HG02610 (cell line): ENCODE measurements at regions not wholly inside any gene's neighbourhood (a gene's known extent, or its start where the extent isn't known, plus 50 kb on each side); places are given as distances from the start of the nearest gene placed in this dataset.

ENCODE experiments used
- ATAC-seq: cut with Tn5 transposase; IDR thresholded peaks from one replicate; pipeline ENCODE4 v1.9.1; 2021; ENCODE audit warnings: mild to moderate bottlenecking, moderate library complexity; ENCODE audit not compliant: unreplicated experiment

DNA sequence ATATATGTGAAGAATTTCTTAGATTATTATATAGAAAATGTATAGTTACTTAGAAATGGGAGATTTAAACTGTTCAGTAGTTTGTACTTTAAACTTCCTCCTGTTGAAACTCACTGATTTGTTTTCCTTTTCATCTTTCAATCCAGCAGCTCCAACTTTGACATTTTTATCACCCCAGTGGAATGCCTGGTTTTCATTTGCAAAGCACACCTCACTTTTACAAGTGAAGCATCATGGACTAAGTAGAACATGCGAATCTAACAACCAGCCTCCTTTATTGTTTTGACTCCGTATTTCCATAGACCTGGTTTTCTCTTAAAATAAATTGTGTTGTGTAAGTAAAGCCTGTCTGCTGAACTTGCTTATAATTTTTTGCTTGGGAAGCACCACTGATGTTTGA, 97.8 kb upstream of the ROBO2 start:
- no peak for ATAC-seq

DNA sequence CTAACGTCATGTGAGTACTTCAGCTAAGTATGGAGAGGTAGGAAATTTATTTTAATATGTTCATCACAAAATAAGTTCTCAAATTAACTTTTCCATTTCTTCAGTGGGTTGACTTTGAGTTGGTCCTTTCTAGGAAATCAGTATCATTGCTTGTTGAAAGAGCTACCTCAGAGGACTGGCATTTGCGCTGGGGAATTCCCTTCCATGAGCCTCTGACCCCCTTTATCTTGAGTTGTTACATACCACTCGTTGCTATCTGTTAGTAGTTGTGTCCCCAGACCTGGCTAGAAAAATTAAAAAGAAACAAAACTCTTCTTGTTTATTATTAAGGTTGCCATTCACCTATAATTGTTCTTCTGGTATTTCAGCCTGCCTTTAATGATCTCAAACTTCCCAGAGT, 96.8 kb upstream of the ROBO2 start:
- ATAC-seq, result no peak

DNA sequence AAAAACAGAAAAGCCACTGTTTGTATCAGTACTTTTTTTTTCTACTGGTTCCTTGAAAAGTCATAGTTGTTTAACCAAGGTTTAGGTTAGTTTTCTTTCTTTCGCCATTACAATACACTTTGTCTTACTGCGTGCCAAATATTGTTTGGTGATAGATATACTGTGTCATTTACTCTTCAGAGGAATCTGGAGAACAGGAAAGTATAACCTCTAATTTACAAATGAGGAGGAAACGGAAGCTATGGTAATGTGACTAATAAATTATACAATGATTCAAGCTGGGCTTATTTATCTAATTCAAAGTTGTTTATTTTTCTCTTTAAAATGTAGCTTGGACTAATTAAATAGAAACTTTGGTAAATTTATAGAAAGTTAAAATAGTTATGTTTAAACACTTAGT, 96.2 kb upstream of the ROBO2 start:
- no peak for ATAC-seq

DNA sequence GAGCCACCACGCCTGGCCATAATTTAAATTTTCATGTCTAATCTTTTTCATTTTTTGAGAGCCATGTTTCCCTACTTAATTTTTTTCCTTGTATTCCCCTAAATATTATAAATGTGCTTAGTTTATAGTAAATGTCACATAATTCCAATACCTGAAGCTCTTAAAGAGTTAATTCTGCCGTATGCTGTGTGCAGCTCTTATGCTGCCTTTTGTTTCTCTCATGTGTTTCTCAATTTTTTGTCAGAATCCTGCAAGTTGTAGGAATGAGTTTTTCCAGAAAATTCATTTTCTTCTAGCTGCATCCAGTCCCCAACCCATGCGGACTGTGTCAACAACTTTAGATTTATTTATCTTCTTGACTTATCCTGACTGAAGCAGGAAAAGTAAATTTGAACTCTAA, 90.9 kb upstream of the ROBO2 start:
- ATAC-seq, result no peak

DNA sequence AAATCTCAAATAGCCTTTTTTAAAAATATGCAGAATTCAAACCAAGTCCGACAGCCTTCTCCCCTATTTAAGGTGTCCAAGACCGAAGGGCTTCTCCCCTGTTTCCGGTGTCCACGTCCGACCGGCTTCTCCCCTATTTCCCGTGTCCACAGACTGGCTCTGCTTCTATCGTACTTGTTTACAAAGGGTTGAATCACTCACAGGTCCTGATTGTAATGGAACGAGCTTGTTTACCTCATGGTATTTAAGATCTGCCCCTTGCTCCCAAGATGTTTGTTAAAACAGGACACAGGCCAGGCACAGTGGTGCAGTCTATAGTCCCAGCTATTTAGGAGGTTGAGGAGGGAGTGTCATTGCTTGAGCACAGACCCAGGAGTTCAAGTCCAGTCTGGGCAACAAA, 90.4 kb upstream of the ROBO2 start:
- no peak for ATAC-seq

DNA sequence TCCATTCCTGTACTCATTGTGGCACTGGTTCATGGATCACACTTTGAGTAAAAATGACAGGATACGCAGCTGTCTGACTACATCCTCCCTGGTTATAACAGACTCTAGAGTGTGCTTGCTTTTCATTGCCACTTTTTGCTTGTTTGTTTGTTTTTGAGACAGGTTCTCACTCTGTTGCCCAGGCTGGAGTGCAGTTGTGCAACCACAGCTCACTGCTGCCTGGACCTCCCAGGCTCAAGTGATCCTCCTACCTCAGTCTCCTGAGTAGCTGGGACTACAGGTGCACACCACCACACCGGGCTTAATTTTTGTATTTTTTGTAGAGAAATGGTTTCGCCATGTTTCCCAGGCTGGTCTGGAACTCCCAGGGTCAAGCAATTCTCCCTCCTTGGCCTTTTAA, 89.3 kb upstream of the ROBO2 start:
- ATAC-seq, result no peak

DNA sequence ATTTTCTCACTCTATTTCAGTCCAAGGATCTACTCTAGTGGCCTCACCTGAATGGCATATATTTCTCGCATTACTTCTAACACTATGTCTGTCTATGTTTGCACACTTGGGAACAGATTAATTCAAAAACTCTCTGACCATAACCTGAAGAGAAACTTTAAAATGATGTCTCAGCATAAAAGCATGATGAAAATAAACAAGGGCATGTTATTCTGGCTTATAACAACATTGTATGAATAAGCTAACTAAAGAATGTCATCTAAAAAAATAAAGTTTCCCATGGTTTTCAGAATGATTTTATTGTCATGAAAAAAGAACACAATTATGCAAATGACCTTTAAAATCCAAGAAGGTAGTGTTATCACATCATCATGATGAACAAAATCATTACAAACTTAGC, 85.5 kb upstream of the ROBO2 start:
- no peak for ATAC-seq

DNA sequence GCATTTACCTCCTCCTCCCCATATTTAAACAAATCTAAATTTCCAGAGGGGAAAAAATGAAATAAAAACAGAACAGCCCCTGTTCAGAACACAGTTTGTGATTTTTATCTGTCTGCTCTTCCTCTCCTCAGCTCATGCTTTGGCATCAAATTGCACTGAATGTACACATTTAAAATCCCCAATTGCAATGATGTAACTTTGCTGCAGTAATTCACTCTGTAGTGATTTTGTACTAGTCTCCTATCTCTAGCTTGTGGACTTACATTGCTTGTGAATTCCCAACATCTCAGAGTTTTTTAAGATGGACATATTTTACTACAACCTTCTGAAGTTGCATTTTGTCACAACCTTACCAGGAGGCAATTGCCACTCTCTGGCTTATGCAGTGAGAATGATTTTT, 81.6 kb upstream of the ROBO2 start:
- no peak for ATAC-seq

DNA sequence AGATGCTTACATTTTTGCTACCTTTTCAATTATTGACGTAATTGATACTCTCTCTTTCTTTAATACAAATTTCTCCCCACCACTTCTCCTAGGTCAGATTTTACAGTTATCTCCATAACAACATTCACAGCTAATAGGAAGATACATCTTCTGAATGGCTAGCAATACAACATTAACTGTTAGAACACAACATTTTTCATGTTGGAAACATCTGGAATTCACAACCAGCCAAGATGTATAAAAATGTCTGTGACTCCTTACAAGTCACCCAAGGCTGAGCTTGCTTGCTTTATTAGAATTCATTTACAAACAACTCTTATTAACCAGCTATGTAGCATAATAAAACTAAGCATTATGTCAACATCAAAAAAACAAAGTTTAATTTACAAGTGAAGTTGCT, 81.0 kb upstream of the ROBO2 start:
- no peak for ATAC-seq

DNA sequence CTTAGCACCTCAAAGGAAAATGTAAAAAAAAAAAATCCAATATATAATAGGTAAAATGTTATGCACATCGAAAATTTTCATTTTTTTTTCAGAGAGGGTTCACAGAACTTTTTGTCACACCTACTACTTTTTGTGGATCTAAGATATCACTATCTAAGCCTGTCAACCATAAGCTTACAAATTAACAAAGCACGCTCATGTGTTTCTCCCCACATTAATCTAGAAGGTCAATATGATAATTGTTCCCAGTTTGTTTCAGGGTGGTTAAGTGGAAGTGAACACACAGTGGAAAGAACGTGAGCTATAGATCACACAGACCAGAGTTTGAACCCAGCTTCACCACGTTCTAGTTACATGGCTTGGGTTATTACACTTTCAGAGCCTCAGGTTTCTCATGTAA, 78.6 kb upstream of the ROBO2 start:
- no peak for ATAC-seq

DNA sequence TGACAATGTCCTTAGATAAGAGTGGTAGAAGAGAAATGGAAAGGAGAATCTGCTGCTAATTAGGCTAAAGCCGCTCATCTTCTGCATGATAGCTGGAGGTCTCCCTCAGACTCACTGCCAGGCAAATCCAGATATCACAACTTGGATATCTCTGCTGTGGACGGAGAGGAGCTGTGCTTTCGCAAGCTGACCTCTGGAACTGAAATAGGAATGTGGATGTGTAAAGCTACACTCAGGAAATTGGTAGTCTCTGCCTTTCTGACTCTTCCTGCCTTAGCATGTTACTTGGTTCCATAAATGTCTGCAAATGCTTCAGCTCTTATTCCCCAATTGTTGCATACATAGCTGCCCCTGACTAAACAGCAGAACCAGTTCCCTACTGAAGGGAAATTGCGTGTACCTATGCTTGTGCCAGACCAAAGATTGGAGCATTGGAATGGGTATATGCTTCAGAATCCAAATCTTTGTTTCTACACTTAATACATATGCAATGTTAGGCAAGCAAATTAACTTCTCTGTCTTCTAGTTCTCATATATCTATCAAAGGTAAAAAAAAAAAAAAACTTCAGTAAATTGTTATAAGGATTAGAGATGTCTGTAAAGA, 74.7 kb upstream of the ROBO2 start:
- no peak for ATAC-seq

DNA sequence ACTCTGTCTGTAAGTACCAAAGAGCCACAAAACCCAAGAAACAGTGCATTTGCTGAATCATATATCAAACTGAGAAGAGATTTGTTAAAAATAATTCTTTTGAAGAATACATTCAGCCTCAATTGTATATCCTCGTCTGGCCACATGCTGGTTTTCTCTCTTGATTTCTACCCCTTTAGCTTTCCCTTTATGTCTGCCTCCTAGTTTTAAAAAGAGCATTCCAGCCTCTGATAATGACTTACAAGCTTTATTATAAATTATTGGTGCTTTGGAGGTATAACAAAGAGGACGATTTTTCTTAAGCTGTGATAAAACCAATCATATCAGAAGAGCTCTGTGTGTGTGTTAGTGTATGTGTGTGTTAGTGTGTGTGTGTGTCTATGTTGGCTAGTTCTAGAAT, 70.4 kb upstream of the ROBO2 start:
- no peak for ATAC-seq

DNA sequence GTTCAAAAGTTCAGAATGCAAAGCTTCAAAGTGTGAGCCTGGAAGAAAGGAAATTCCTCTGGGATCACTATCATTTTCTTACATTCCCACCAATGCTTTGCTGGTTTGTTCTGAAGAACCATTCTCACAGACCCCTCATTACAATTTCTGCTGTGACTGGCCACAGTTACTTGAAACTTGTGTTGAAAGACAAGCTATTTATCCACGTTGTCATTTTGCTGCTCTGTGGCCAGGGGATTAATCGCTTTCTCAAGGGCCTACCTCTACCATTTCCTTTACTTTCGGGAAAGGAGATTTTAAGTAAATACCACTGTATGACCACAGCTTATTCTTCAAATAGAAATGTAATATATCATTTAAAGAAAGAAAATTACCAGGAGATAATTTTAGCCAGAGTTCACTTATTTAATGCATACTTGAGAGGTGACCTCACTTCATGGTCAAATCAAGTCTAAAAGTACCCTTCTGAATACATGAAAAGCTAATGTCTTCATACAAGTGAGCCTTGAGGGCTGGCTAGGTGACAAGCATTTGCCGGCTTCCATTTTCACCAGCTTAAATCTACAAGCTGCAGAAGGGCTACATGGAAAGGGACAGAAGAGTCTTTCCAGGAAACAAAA, 69.8 kb upstream of the ROBO2 start:
- no peak for ATAC-seq

DNA sequence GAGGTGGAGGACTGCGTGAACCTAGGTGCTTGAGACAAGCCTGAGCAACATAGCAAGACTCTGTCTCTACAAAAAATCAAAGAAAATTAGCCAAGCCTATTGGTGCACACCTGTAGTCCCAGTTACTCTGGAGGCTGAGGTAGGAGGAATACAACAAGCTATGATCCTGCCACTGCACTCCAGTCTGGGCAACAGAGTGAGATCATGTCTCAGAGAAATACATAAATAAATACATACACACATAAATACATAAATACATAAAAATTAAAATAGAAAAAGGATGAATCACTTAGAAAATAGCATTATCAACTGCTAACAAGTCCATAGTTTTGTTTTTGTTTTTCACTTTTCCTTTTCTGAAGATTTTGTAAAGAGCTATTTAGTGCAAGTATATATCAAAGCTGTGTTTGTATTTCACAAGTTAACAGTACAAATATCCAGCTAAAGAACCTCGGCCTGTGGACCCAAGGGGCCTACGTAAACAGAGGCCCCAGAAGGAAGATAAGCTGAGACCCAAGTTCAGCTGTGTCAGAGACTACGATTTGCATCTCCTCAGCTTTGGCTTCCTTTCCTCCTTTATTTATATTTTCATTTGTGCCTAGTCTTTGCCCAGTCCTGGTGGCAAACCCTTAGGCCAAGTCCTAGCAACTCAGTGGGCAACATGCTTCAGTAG, 67.1 kb upstream of the ROBO2 start:
- no peak for ATAC-seq

DNA sequence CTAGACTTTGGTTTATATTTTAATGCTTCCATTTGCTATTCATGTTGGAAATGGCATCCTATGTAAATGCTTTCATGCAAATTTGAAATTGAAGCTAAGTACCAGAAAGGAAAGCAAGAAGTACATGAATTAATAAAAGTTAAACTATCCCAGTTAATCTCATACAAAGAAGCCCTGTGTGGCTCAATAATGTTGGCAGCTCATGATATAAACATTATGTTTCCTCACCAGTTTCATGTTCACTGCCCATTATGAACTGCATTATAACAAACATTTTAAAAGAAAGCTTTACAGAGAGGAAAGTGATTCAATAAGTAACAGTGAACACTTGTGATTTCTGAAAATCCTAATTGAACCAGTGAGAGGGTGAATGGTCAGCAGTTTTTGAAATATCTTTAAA, 62.9 kb upstream of the ROBO2 start:
- ATAC-seq, result no peak

DNA sequence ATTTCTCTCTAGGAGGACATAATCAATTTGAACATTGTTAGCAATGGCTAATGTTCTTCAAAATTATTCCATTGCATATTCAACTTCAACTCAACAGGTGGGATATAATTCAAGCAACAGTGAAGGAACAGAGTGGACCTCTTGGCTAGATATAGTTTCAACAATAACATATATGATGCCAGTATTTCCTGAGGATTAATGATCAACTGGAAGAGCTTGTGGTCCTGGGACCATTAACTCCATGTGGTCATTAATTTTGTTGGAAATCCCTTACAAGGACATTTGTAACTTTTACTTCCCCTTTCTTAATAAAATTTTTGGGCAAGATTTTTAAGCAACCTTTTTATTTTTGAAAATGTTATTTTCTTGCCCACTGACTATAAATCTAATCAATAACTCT, 54.3 kb upstream of the ROBO2 start:
- no peak for ATAC-seq

DNA sequence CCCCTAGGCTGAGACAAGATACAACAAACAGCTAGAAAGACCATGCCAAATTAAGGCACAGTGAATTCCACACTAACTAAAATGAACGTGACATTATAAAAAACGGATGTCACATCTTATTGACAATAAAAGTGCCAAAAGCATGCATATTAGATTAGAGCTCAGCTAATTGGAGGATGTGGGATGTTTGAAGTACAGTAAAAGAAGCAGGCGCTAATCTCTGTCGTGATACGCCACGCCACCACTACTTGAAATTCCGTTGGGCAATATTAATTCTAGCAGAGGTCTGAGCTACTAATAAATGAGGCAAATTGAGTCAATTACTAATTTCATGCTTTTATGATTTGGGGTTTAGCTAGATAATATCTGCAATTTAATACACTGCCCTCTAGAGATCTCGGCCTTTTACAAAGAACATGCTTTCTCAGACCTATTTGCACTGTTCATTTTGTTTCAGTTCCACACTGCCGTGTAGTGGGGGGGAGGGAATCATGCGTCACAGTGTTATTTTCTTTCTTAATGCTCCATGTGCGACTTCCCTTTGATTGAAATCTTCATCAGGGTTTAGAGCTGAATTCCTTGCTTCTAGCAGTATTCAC, 52.9 kb upstream of the ROBO2 start:
- ATAC-seq, result no peak
